HepG2 (cell line): ENCODE measurements at regions not wholly inside any gene's neighbourhood (a gene's known extent, or its start where the extent isn't known, plus 50 kb on each side); places are given as distances from the start of the nearest gene placed in this dataset.

ENCODE experiments used
- ATAC-seq: fragments of 200-7000 bp; cut with Tn5 transposase; 3 replicates; pipeline ENCODE4 v1.9.1; 2020; ENCODE audit warnings: mild to moderate bottlenecking, moderate library complexity
- BruUV-seq: library from RNA; stranded (reverse); fragments of 400-500 nt; replicated peaks from 2 replicates; lab custom pipeline; 2021; lab: Mats Ljungman, UMichigan
- CTCF ChIA-PET: fragments of 300-600 bp; formaldehyde crosslinking; extraction: SDS; loops from one replicate; lab custom pipeline; 2021; ENCODE audit warnings: low total read pairs, inconsistent platforms, low intra/inter-chr PET ratio; lab: Yijun Ruan, JAX
- POLR2A ChIA-PET: fragments of 350-600 bp; sonication (Branson Sonifier 250); formaldehyde crosslinking; loops from one replicate; lab custom pipeline; 2020; ENCODE audit warnings: antibody characterized with exemption, inconsistent platforms; lab: Yijun Ruan, JAX
- DNase-seq: peaks from one replicate; pipeline ENCODE4 v3.0.0-alpha.2; 2015; ENCODE audit warnings: low spot score
- FAIRE-seq: peaks from 3 replicates; lab custom pipeline; 2011; peaks lifted over from hg19 to GRCh38; lab: Jason Lieb, UNC
- H2AFZ ChIP-seq: one replicate; pipeline ENCODE4 v1.6.1; 2011; ENCODE audit warnings: low read length, inconsistent platforms
- H3K27ac ChIP-seq: fragments of 300-600 bp; 3 replicates; pipeline ENCODE4 v1.8.0; 2011; ENCODE audit warnings: mixed run types, mild to moderate bottlenecking, mixed read lengths, low read length, inconsistent platforms; ENCODE audit not compliant: insufficient read depth; ENCODE audit errors: extremely low read length
- H3K27me3 ChIP-seq, 2 experiments: fragments of 200-600 bp in 1 of 2; 2 replicates in 1 of 2; 3 replicates in 1 of 2; pipeline versions ENCODE4 v1.6.0 to v1.8.0; 2011; ENCODE audit warnings: low read length in 2 of 2, mild to moderate bottlenecking in 2 of 2, moderate library complexity in 2 of 2, inconsistent platforms in 1 of 2; ENCODE audit not compliant: insufficient read depth in 2 of 2, control insufficient read depth in 1 of 2
- H3K36me3 ChIP-seq, 2 experiments: fragments of 200-600 bp in 1 of 2; replicated peaks in 1 of 2; 2 replicates in 1 of 2; 3 replicates in 1 of 2; pipeline versions ENCODE4 v1.5.1 to v1.8.0; 2011; ENCODE audit warnings: low read length in 2 of 2, inconsistent platforms in 1 of 2; ENCODE audit not compliant: insufficient read depth in 2 of 2, control insufficient read depth in 1 of 2
- H3K4me1 ChIP-seq: 2 replicates; pipeline ENCODE4 v1.5.1; 2012; ENCODE audit warnings: low read length, inconsistent platforms; ENCODE audit not compliant: insufficient read depth
- H3K4me2 ChIP-seq: 2 replicates; pipeline ENCODE4 v1.6.0; 2011; ENCODE audit warnings: low read depth, low read length, inconsistent platforms
- H3K4me3 ChIP-seq, 3 experiments: fragments of 200-600 bp in 1 of 3; sonication (generic), shearing (Covaris generic) in 1 of 3; replicated peaks in 1 of 3; 2 replicates each; pipeline ENCODE4 v1.5.1; 2011 to 2016; ENCODE audit warnings: low read length in 3 of 3, inconsistent platforms in 2 of 3, low read depth in 2 of 3, mild to moderate bottlenecking in 2 of 3, control low read depth in 1 of 3, mixed read lengths in 1 of 3; ENCODE audit not compliant: insufficient read depth in 1 of 3
- H3K79me2 ChIP-seq: one replicate; pipeline ENCODE4 v1.6.1; 2011; ENCODE audit warnings: low read length, inconsistent platforms; ENCODE audit not compliant: insufficient read depth
- H3K9ac ChIP-seq: 2 replicates; pipeline ENCODE4 v1.6.0; 2011; ENCODE audit warnings: mild to moderate bottlenecking, low read depth, low read length, inconsistent platforms; ENCODE audit not compliant: insufficient read depth
- H3K9me3 ChIP-seq: 2 replicates; pipeline ENCODE4 v1.5.1; 2012; ENCODE audit warnings: mild to moderate bottlenecking, low read length
- H4K20me1 ChIP-seq: 2 replicates; pipeline ENCODE4 v1.6.0; 2011; ENCODE audit warnings: inconsistent platforms, mild to moderate bottlenecking, low read length, moderate library complexity; ENCODE audit not compliant: insufficient read depth
- GATAD1 ChIP-seq: IDR thresholded peaks from 2 replicates; pipeline ENCODE4 v1.6.1; 2016; ENCODE audit warnings: missing genetic modification reagents, missing compliant biosample characterization
- HDAC1 ChIP-seq: sonication (generic); formaldehyde crosslinking; IDR thresholded peaks from 2 replicates; pipeline ENCODE4 v1.5.1; 2020; ENCODE audit warnings: mild to moderate bottlenecking, missing genetic modification reagents
- HOXD1 ChIP-seq: sonication (generic); formaldehyde crosslinking; IDR thresholded peaks from 2 replicates; pipeline ENCODE4 v1.5.0; 2020; ENCODE audit warnings: missing genetic modification reagents
- KIAA2018 ChIP-seq: sonication (generic); formaldehyde crosslinking; IDR thresholded peaks from 2 replicates; pipeline ENCODE4 v1.5.0; 2020; ENCODE audit warnings: mild to moderate bottlenecking, missing genetic modification reagents, borderline replicate concordance
- SETDB1 ChIP-seq: sonication (generic); formaldehyde crosslinking; IDR thresholded peaks from 2 replicates; pipeline ENCODE4 v1.5.1; 2020; ENCODE audit warnings: missing genetic modification reagents, mild to moderate bottlenecking, borderline replicate concordance
- TARDBP ChIP-seq: sonication (generic); formaldehyde crosslinking; IDR thresholded peaks from 2 replicates; pipeline ENCODE4 v1.8.0; 2022; ENCODE audit warnings: mild to moderate bottlenecking, missing genetic modification reagents
- YEATS4 ChIP-seq: sonication (generic); formaldehyde crosslinking; IDR thresholded peaks from 2 replicates; pipeline ENCODE4 v1.4.0; 2020; ENCODE audit warnings: missing genetic modification reagents, borderline replicate concordance
- in situ Hi-C: cut with HindIII; loops from 2 replicates; pipeline ENCODE4 v1.10.0; 2017; ENCODE audit warnings: low pct_unique_long_range_greater_than_20kb; ENCODE audit not compliant: extremely low pct_ligation_motif_present
- intact Hi-C: fragments of 100-400 bp; cut with micrococcal nuclease; formaldehyde crosslinking; loops from one replicate; pipeline ENCODE4 v1.10.0; 2022; ENCODE audit not compliant: unreplicated experiment
- TF ChIP-seq, protein P1 (sequence below): sonication (generic); formaldehyde crosslinking; conservative IDR thresholded peaks from 2 replicates; pipeline ENCODE4 v1.4.0; 2020; ENCODE audit warnings: missing genetic modification reagents

- TF ChIP-seq SETDB1 (no peak), HOXD1 (CRISPR knock-in tag) (no peak), HDAC1 (CRISPR knock-in tag) (no peak)
These were observed 274.9 kb upstream of the UBE2E3 start (continued) for GRCh38 chr2:180705551-180705950.

DNA sequence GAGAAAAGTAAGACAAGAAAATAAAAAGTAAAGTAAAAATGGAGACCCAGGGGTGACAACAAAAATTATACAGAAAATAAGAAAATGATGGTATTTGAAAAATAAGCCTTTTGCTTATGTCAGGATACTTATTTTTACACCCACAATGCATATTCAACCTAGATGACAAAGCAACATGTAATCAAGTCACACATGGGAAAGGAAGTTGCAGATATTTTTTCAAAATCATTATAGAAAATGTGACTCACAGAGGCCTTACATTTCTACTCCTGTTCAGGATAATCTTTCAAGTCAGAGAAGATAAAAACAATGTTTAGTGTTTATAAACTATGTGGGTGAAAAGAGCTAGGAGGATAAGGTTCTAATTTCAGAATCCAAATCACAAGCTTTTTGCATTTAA, 275.3 kb upstream of the UBE2E3 start:
- H3K9me3 ChIP-seq = no peaks in the 10 kb centered on the region
- DNase-seq = no peak
- H3K4me1 ChIP-seq = no peaks in the 10 kb centered on the region
- TF ChIP-seq GATAD1 (CRISPR knock-in tag) (no peak), KIAA2018 (CRISPR knock-in tag) (no peak), YEATS4 (no peak), TARDBP (CRISPR knock-in tag) (no peak)
- TF ChIP-seq, protein P1, sequence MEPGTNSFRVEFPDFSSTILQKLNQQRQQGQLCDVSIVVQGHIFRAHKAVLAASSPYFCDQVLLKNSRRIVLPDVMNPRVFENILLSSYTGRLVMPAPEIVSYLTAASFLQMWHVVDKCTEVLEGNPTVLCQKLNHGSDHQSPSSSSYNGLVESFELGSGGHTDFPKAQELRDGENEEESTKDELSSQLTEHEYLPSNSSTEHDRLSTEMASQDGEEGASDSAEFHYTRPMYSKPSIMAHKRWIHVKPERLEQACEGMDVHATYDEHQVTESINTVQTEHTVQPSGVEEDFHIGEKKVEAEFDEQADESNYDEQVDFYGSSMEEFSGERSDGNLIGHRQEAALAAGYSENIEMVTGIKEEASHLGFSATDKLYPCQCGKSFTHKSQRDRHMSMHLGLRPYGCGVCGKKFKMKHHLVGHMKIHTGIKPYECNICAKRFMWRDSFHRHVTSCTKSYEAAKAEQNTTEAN (CRISPR knock-in tag) = no peak
- no peak overlapping the region for H2AFZ ChIP-seq
- ChIA-PET CTCF (no interaction called here), POLR2A (no interaction called here)
- no peak overlapping the region for H3K4me3 ChIP-seq
- no peaks in the 10 kb centered on the region for H3K36me3 ChIP-seq
- no peak for ATAC-seq
- intact Hi-C loops = no loop called here
- H3K27me3 ChIP-seq = no peaks in the 10 kb centered on the region
- H3K4me2 ChIP-seq = no peak overlapping the region
- no peak overlapping the region for H3K27ac ChIP-seq
- in situ Hi-C loops = no loop called here
- BruUV-seq = no TSS peak
- no peak overlapping the region for H3K9ac ChIP-seq
- no peaks in the 10 kb centered on the region for H3K79me2 ChIP-seq
- FAIRE-seq = no peak
- no peaks in the 10 kb centered on the region for H4K20me1 ChIP-seq
